K562 (cell line): ENCODE measurements at regions not wholly inside any gene's neighbourhood (a gene's known extent, or its start where the extent isn't known, plus 50 kb on each side); places are given as distances from the start of the nearest gene placed in this dataset.

ENCODE experiments used
- C11orf30 ChIP-seq: fragments of 450-650 bp; IDR thresholded peaks from 2 replicates; pipeline ENCODE4 v1.6.1; 2016; ENCODE audit warnings: low read depth, mild to moderate bottlenecking
- CAMTA2 ChIP-seq: fragments of 250-450 bp; sonication (Bioruptor Pico); conservative IDR thresholded peaks from 2 replicates; pipeline ENCODE4 v1.5.1; 2022
- CTCF ChIP-seq, 3 experiments: IDR thresholded peaks in 2 of 3; conservative IDR thresholded peaks in 1 of 3; 2 replicates each; pipeline ENCODE4 v1.5.1; 2011 to 2012; ENCODE audit warnings: low read length in 3 of 3, mild to moderate bottlenecking in 3 of 3, control low read depth in 2 of 3, improper control_type of control experiment in 1 of 3, inconsistent platforms in 1 of 3, low read depth in 1 of 3, mixed read lengths in 1 of 3, moderate library complexity in 1 of 3; ENCODE audit not compliant: insufficient read depth in 2 of 3
- DMBX1 ChIP-seq: fragments of 250-450 bp; sonication (Bioruptor Pico); IDR thresholded peaks from 2 replicates; pipeline ENCODE4 v1.8.0; 2022; ENCODE audit warnings: inconsistent platforms, mild to moderate bottlenecking, moderate library complexity, borderline replicate concordance
- GTF3C2 ChIP-seq: IDR thresholded peaks from 3 replicates; pipeline ENCODE4 v1.6.1; 2011; ENCODE audit warnings: borderline replicate concordance, mild to moderate bottlenecking, moderate library complexity; ENCODE audit not compliant: insufficient read length; ENCODE audit errors: extremely low read depth
- ILK ChIP-seq: fragments of 450-650 bp; IDR thresholded peaks from 2 replicates; pipeline ENCODE4 v1.6.1; 2016; ENCODE audit warnings: missing genetic modification characterization, low read depth, mild to moderate bottlenecking, missing compliant biosample characterization, moderate library complexity, borderline replicate concordance
- L3MBTL2 ChIP-seq: fragments of 450-650 bp; IDR thresholded peaks from 2 replicates; pipeline ENCODE4 v1.6.1; 2016; ENCODE audit warnings: mild to moderate bottlenecking, moderate library complexity
- MIER1 ChIP-seq: fragments of 450-650 bp; IDR thresholded peaks from 2 replicates; pipeline ENCODE4 v1.6.1; 2016; ENCODE audit warnings: antibody characterized with exemption, mild to moderate bottlenecking, low read depth
- POLR2AphosphoS2 ChIP-seq: IDR thresholded peaks from 2 replicates; pipeline ENCODE4 v1.6.1; 2012; ENCODE audit warnings: low read length, improper control_type of control experiment
- PTBP1 ChIP-seq: fragments of 200-400 bp; formaldehyde crosslinking; IDR thresholded peaks from 2 replicates; pipeline ENCODE4 v1.6.1; 2017; ENCODE audit warnings: low read depth, low read length
- STAT5B ChIP-seq: fragments of 250-450 bp; sonication (Bioruptor Pico); IDR thresholded peaks from 2 replicates; pipeline ENCODE4 v1.8.0; 2021; ENCODE audit warnings: mild to moderate bottlenecking, inconsistent platforms
- THRB ChIP-seq: fragments of 450-650 bp; formaldehyde crosslinking; conservative IDR thresholded peaks from 2 replicates; pipeline ENCODE4 v1.4.0; 2022; ENCODE audit warnings: mild to moderate bottlenecking, missing genetic modification characterization
- USF2 ChIP-seq: sonication (generic); formaldehyde crosslinking; IDR thresholded peaks from 2 replicates; pipeline ENCODE4 v1.5.0; 2020; ENCODE audit warnings: missing genetic modification reagents
- YBX1 ChIP-seq: fragments of 450-650 bp; IDR thresholded peaks from 2 replicates; pipeline ENCODE4 v1.7.1; 2016; ENCODE audit warnings: mild to moderate bottlenecking
- ZBTB12 ChIP-seq: fragments of 250-450 bp; sonication (Bioruptor Pico); IDR thresholded peaks from 2 replicates; pipeline ENCODE4 v1.4.0; 2020
- ZNF347 ChIP-seq: fragments of 450-650 bp; formaldehyde crosslinking; IDR thresholded peaks from 2 replicates; pipeline ENCODE4 v1.4.0; 2020; ENCODE audit warnings: low read depth, mild to moderate bottlenecking, moderate library complexity

- TF ChIP-seq THRB, result no peak
- TF ChIP-seq GTF3C2, result no peak
- peak; percentile 33; the same call in 1 of the 2 replicates for TF ChIP-seq USF2 (CRISPR knock-in tag)
- TF ChIP-seq CAMTA2 (CRISPR knock-in tag), result no peak
- no peak for TF ChIP-seq ZNF347 (CRISPR knock-in tag)
- peak; percentile 42 to 55 (median 54); a peak in 5 of 6 replicates for TF ChIP-seq CTCF (IDR thresholded peaks at IDR 0.05 in 2 of 3, conservative IDR thresholded peaks at IDR 0.05 in 1 of 3; ENCODE audit: insufficient read depth in 2 of 3, low read depth in 1 of 3, low read length in 3 of 3)
- no peak; the same call in 1 of the 2 replicates for TF ChIP-seq L3MBTL2
- TF ChIP-seq POLR2AphosphoS2, result no peak
- no peak for TF ChIP-seq PTBP1
- TF ChIP-seq DMBX1 (CRISPR knock-in tag), result no peak
- TF ChIP-seq ZBTB12 (CRISPR knock-in tag), result no peak
- no peak for TF ChIP-seq STAT5B (CRISPR knock-in tag)
- no peak for TF ChIP-seq MIER1
- TF ChIP-seq YBX1, result no peak
- TF ChIP-seq C11orf30, result no peak
- TF ChIP-seq ILK (tag), result no peak
Observed at GRCh38 chr1:5751833-5752745, 240.1 kb downstream of the NPHP4 start (continued).
